LNCAP (cell line): ENCODE measurements at regions not wholly inside any gene's neighbourhood (a gene's known extent, or its start where the extent isn't known, plus 50 kb on each side); places are given as distances from the start of the nearest gene placed in this dataset.

Source experiments
- TF ChIP-seq, protein P1 (sequence below): fragments of 450-650 bp; IDR thresholded peaks from 2 replicates; pipeline ENCODE4 v1.5.1; 2017; ENCODE audit warnings: mild to moderate bottlenecking

DNA sequence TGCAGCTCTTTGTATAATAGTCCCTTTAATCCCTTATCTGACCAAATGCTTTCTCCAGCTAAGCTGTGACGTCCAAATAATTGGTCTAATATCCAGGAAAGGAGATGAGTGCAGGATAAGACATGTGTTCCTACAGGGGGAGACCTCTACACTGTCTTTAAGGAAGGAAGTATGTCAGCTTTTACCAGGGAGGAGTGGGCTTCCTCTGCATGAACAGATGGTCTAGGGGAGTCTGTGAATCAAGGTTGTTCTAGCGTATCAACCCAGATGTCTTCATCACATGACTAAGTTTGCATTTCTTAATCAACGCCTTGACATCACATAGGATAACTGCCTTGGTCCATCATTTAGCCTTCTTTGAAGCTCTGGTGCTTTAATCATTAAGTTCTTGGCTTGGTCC is 528.2 kb downstream of the MRPL39 start:
- TF ChIP-seq, protein P1, sequence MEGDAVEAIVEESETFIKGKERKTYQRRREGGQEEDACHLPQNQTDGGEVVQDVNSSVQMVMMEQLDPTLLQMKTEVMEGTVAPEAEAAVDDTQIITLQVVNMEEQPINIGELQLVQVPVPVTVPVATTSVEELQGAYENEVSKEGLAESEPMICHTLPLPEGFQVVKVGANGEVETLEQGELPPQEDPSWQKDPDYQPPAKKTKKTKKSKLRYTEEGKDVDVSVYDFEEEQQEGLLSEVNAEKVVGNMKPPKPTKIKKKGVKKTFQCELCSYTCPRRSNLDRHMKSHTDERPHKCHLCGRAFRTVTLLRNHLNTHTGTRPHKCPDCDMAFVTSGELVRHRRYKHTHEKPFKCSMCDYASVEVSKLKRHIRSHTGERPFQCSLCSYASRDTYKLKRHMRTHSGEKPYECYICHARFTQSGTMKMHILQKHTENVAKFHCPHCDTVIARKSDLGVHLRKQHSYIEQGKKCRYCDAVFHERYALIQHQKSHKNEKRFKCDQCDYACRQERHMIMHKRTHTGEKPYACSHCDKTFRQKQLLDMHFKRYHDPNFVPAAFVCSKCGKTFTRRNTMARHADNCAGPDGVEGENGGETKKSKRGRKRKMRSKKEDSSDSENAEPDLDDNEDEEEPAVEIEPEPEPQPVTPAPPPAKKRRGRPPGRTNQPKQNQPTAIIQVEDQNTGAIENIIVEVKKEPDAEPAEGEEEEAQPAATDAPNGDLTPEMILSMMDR: no peak

DNA sequence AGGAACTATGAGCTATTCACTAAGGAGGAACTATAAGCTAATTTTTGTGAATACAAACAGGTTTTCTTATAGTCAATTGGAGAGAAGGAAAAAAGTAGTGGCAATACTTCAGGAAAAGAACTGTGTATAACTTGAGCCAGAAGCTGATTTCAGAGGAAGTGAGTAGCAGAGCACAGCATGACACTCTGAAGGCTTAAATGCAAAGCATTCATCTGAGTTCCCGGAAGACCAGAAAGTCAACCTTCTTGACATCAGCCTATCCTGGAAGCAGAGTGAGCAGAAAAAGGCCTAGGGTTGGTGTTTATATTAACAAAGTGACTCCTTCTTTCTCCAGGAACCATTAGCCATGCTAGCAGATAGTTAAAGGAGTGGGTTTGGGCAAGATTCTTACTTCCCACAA is 545.2 kb downstream of the MRPL39 start:
- TF ChIP-seq, protein P1: no peak

DNA sequence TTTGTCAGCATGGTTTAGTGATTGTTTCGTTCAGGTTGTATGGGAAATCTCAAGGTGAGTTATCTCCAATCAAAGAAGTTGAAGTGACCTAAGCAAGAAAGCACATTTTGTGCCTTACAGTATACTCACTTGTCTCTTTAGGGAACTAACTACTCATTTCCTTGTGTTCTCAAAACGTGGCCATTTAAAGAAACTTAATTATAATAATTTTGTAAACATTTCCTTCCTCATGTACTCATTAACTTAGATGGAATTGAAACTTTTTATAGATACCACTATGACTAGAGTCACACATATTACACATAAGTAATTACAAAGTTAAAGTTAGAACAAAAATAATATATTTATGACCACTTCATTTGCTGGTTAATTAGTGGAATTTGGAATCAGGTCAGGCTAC is 552.6 kb downstream of the MRPL39 start:
- TF ChIP-seq, protein P1: no peak

DNA sequence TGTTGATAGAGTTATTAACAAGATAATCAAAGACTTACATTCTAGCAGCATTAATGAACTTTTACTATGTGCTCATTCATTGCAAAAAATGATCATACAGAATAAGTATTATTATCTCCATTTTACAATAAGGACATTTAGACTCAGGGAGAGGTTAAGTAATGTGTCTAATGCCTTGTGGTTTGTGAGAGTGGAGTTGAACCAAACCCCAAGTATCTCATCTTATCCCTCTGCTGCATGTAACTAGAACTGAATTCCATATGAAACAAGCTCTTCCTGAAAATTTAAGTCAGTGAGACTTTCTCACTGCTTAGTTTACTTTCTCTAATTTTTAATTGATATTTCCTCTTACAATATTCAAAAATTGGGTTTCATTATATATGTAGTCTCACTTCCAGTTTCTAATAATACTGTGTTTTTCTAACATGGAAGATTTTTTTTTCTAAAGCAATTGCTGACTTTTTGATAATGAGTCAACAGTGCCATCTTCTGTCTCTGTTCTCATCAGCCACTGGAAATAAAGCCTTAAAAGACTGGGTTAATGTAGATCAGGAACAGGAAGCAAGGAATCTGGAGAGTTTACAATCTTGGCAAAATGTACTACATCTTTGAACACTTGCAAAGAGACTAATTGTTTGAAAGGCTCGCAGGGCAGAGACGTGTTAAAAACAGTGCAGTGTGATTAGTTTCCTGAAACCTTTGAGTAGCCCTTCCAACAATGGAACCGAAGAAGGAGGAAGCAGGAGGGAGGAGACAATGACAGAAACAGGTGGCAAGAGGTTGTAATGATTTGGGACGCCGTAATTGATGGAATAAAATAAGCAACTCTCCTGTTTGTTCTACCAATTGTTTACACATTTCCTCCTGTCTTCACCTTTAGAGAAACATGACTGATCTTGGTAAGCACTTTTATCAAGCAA is 567.6 kb downstream of the MRPL39 start:
- TF ChIP-seq, protein P1: peak; percentile 53

DNA sequence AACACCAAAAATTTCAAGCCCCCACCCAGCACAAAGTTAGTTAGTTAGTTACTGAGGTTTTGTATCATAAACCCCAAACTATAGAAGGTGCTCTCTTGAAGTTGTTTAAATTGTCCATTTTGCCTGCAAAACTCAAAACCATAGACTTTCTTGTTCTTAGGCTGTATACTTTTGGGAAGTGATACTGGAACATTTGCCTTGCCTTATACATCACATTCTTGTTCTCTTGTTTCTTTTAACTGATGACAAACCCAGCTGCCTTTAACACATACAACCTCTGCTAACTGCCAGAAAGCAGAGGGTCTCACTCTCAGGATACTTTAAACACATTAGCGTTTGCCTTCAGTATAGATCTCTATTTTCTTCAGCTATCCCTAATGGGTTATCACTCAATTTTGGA is 570.5 kb downstream of the MRPL39 start:
- TF ChIP-seq, protein P1: no peak

DNA sequence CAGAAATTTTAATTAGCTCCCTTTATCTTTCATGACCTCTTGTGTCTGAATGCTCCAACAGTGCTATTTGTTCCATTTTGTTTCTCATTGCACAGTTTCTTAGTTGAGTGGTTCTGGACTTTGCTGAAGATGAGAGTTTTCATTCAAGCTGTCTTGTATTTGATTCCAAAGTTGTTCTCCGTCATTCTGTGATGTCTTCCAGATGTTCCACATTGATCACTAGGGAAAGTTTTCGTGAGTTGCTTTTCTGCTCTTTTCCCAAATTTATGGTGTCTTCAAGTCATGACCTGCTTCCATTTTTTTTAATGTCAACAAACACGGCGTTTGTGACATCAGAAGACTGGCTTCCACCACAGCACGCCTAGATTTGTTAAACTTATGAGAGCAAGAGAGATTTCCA is 575.5 kb downstream of the MRPL39 start:
- TF ChIP-seq, protein P1: no peak

DNA sequence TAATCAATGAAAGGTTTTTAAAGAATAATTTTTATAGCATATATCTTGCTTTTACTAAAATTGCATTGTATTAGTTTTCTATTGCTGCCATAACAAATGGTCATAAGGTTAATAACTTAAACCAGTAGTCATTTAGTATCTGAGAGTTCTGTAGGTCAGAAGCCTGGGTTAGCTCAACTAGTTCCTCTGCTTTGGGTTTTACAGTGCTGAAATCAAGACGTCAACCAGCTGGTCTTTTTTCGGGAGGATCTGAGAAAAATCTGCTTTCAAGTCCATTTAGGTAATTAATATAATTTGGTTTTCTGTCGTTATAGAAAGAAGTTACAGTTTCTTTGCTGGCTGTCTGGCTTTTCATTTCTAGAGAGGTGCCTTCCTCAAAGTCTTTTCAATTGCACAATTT is 577.7 kb downstream of the MRPL39 start:
- TF ChIP-seq, protein P1: no peak

DNA sequence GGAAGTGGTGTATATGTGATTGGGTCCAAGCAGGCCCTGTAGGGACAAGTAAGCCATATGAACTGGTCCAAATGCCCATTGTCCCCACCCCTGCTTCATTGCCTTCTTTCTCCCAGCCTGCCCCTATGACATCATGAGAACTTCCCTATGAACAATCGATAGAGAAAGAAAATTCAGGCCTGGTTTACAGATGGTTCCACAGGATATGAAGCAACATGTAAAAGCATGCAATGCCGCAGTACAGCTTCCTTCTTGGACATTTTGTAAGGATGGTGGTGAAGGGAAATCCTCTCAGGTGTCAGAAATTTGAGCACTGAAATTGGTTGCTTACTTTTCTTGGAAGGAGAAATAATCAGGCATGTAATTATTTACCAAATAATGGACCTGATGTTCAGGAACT is 581.7 kb downstream of the MRPL39 start:
- TF ChIP-seq, protein P1: no peak
